ENCODE measurements at regions not wholly inside any gene's neighbourhood (a gene's known extent, or its start where the extent isn't known, plus 50 kb on each side); places are given as distances from the start of the nearest gene placed in this dataset.

DNA sequence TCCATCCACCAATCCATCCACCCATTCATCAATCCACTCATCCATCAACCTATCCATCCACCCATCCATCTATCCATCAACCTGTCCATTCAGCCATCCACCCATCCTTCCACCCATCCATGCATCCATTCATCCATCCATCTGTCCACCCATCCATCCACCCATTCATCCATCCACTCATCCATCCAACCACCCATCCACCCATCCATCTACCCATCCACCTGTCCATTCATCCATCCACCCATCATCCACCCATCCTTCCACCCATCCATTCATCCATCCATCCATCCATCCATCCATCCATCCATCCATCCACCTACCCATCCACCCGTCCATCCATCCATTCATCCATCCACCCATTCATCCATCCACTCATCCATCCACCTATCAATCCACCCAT lies 195.8 kb downstream of the NXNL2 start:
- Histone ChIP-seq H3K4me1 (no peaks in the 10 kb centered on the region), H3K27me3 (replicated peaks; ENCODE audit: control insufficient read depth, insufficient read depth, low read length) (no peaks in the 10 kb centered on the region), H3K4me3 (ENCODE audit: low read depth, low read length) (no peak overlapping the region), H3K9me3 (no peaks in the 10 kb centered on the region), H3K36me3 (ENCODE audit: control insufficient read depth, insufficient read depth, low read length) (no peaks in the 10 kb centered on the region)
- Mint-ChIP-seq H3K4me1 (ENCODE audit: low read depth, unreplicated experiment) (no peaks in the 10 kb centered on the region), H3K36me3 (ENCODE audit: insufficient read depth, unreplicated experiment) (no peaks in the 10 kb centered on the region), H3K9me3 (ENCODE audit: unreplicated experiment) (peaks cover 16% of the 10 kb centered on the region), H3K27me3 (ENCODE audit: insufficient read depth, unreplicated experiment) (no peaks in the 10 kb centered on the region), H3K27ac (ENCODE audit: unreplicated experiment) (no peak overlapping the region), H3K4me3 (ENCODE audit: unreplicated experiment) (no peak overlapping the region)
- ChIA-PET CTCF (no interaction called here), POLR2A (no interaction called here)
- intact Hi-C loops (cut with micrococcal nuclease; ENCODE audit: unreplicated experiment), result no loop called here
- no TSS peak for BruUV-seq (replicated peaks)
- DNase-seq, result no peak
- TF ChIP-seq CTCF (IDR thresholded peaks at IDR 0.05; ENCODE audit: insufficient read depth in 1 of 2, low read depth in 1 of 2, low read length in 1 of 2, severe bottlenecking in 1 of 2, unreplicated experiment in 1 of 2), result no peak

DNA sequence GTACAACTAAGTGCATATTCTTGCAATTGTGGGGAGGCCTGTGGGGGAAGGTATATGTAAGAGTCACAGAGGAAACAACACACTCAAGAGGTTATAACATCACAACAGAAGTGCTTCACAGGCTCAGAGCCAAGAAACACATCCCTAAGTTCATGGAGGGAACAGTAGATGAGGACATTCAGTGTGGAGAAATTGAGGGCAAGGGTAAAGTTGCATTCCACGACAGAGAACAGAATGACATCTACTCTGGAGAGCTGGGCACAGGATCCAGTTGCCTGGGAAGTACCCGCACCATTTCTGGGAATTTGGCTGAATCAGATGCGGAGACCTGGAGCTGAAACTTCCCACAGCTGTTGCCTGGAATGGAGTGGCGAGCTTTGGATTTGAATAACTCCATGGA lies 197.2 kb downstream of the NXNL2 start:
- Histone ChIP-seq H3K9me3 (no peaks in the 10 kb centered on the region), H3K4me3 (ENCODE audit: low read depth, low read length) (no peak overlapping the region), H3K4me1 (no peaks in the 10 kb centered on the region), H3K27me3 (replicated peaks; ENCODE audit: control insufficient read depth, insufficient read depth, low read length) (no peaks in the 10 kb centered on the region), H3K36me3 (ENCODE audit: control insufficient read depth, insufficient read depth, low read length) (no peaks in the 10 kb centered on the region)
- Mint-ChIP-seq H3K9me3 (ENCODE audit: unreplicated experiment) (peaks cover 16% of the 10 kb centered on the region), H3K36me3 (ENCODE audit: insufficient read depth, unreplicated experiment) (no peaks in the 10 kb centered on the region), H3K27me3 (ENCODE audit: insufficient read depth, unreplicated experiment) (no peaks in the 10 kb centered on the region), H3K4me3 (ENCODE audit: unreplicated experiment) (no peak overlapping the region), H3K4me1 (ENCODE audit: low read depth, unreplicated experiment) (no peaks in the 10 kb centered on the region), H3K27ac (ENCODE audit: unreplicated experiment) (no peak overlapping the region)
- no peak for DNase-seq
- no TSS peak for BruUV-seq (replicated peaks)
- no peak for TF ChIP-seq CTCF (IDR thresholded peaks at IDR 0.05; ENCODE audit: insufficient read depth in 1 of 2, low read depth in 1 of 2, low read length in 1 of 2, severe bottlenecking in 1 of 2, unreplicated experiment in 1 of 2)
- CTCF ChIA-PET, result no interaction called here
- POLR2A ChIA-PET, result no interaction called here
- intact Hi-C loops (cut with micrococcal nuclease; ENCODE audit: unreplicated experiment), result no loop called here

DNA sequence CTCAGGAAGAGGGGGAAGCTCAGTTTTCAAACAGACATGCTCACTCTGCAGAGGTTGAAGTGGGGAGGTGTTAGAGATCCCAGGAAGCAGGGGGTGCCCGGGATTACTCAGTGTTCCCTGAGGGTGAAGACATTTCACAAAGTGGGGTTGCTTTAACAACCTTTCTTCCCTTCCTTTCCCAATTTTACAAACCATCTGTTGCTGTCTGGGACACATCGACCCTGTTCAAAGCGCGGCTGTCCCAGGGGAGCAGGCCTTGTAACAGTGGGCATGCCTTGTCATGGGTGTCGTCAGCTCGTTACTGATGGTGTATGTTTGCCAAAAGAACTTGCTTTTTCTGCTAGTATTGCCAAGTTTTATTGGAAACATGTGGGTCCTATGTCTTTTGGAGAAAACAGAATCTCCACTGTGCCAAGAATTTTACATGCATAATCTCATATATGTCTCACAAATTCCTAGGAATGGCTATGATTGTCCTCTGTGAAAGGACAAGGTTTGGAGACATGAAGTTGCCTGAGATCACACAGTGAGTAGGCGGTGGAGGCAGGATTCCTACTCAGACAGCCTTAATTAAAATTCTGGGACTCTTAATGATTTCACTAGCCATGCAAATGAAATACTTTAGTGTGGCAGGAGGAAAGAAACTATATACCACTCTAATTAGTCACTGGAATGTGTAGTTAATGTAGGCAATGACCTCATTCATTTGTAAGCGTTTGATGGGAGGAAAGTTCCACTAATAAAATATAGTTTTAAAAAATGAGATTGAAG lies 198.9 kb downstream of the NXNL2 start:
- Mint-ChIP-seq H3K27me3 (ENCODE audit: insufficient read depth, unreplicated experiment) (no peaks in the 10 kb centered on the region), H3K27ac (ENCODE audit: unreplicated experiment) (no peak overlapping the region), H3K9me3 (ENCODE audit: unreplicated experiment) (peaks cover 16% of the 10 kb centered on the region), H3K4me3 (ENCODE audit: unreplicated experiment) (no peak overlapping the region), H3K36me3 (ENCODE audit: insufficient read depth, unreplicated experiment) (no peaks in the 10 kb centered on the region), H3K4me1 (ENCODE audit: low read depth, unreplicated experiment) (no peaks in the 10 kb centered on the region)
- Histone ChIP-seq H3K4me1 (no peaks in the 10 kb centered on the region), H3K9me3 (no peaks in the 10 kb centered on the region), H3K4me3 (ENCODE audit: low read depth, low read length) (no peak overlapping the region), H3K27me3 (replicated peaks; ENCODE audit: control insufficient read depth, insufficient read depth, low read length) (no peaks in the 10 kb centered on the region), H3K36me3 (ENCODE audit: control insufficient read depth, insufficient read depth, low read length) (no peaks in the 10 kb centered on the region)
- DNase-seq, result no peak
- TF ChIP-seq CTCF (IDR thresholded peaks at IDR 0.05; ENCODE audit: insufficient read depth in 1 of 2, low read depth in 1 of 2, low read length in 1 of 2, severe bottlenecking in 1 of 2, unreplicated experiment in 1 of 2), result no peak
- ChIA-PET POLR2A (no interaction called here), CTCF (interaction anchor here (0.6 kb wide), 1 partner anchor 206 kb away, joined by 3 read pairs; no protein-coding TSS in a partner anchor)
- BruUV-seq (replicated peaks), result no TSS peak
- intact Hi-C loops (cut with micrococcal nuclease; ENCODE audit: unreplicated experiment), result no loop called here

Data from Caco-2 (cell line).